ENCODE measurements at regions not wholly inside any gene's neighbourhood (a gene's known extent, or its start where the extent isn't known, plus 50 kb on each side); places are given as distances from the start of the nearest gene placed in this dataset.
"Not testable (repeated sequence)": the region's sequence is repeated elsewhere in the genome, so short reads cannot be mapped to it uniquely, and the experiment has no call there.

DNA sequence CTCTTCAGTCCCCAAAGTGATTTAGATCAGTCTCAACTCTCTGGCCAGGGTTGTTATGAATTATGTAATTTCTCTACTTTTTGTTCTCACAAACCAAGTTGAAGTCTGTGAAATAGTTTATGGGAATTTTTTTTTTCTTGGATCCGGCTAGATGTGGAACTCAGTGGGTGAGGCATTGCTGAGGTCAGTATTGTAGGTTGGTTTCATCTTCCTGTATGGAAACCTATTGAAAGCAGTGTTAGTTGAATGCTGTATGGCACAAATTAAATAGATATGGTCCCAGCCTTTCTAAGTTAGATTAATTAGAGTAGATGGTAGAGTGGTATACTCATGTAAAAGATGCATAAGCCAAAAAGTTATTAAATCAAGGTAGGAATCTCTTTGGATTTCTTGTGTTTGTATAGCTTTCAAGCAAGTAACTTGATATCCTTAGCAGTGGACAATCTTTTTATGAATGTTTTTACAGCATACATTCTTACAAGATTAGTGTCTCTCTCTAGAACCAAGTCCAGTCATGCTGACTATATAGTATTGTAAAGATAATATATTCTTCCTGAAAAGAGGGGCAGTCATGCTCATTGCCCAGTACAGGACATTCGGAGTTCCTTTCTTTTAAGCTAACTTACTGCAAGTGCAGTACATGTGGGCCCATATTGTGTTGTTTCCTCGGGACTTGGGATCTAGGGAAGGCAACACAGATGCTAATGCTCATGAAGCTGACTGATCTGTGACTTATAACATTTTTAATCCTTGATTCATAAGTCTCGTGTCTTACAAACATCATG is 2541.1 kb downstream of the PCDH9 start:
- DNase-seq (ENCODE audit: low read depth, low spot score) = no peak

DNA sequence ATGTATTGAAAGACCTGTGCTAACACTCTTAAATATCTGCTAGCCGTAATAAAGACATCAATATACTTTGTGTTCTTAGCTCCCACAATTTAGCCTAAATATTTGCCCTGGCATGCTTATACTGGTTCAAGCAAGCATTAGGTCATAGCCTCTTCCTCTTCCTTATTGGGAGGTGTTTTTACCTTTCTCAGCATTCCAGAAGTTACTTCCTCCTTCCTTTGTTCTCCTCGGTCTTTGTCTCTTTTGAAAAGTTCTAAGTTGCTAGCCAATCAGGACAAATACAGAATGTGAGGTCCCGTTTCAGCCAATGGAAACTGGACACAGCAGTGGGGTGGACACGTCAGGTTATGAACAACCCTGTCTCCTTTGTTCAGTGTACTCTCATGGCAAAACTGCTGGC is 2543.6 kb downstream of the PCDH9 start:
- DNase-seq (ENCODE audit: low read depth, low spot score) = not testable (repeated sequence)

DNA sequence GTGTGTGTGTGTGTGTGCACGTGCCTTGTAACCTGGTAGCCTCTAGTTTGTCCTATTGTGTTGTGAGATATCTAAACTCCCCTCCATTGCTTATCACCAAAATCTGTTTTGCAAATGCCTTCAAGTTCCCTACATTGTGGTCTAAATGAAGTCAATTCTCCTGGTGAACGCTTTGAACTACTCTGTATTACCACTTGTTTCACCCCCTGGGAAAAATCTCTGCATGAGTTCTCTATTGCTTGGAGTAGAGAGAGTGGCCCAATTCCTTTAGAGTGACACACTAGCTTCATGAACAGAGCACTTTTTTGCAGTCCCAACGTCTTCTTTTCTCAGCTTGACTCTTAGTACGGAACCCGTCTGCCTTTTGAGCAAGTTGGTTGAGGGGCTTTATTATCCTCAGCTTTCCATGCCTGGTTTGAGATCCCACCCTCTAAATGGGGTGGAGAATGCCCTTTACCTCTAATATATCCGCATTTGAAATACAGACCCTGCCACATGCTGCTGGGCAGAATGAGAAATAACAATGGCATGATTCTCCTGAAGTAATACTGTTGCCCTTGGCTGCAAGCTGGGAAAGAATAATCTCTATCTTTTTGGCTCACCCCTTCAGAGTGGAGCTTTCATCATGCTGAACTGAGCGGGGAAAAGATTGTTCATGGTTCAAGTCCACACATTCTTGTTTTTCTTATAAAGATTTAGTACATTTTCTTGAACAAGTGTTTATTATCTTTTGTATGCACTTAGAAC is 2545.3 kb downstream of the PCDH9 start:
- no peak for DNase-seq (ENCODE audit: low read depth, low spot score)

GRCh38 chr13:64684108-64684507 is 2546.0 kb downstream of the PCDH9 start:
- no peak for DNase-seq (ENCODE audit: low read depth, low spot score)

GRCh38 chr13:64680739-64681138 is 2549.4 kb downstream of the PCDH9 start:
- no peak for DNase-seq (ENCODE audit: low read depth, low spot score)

- DNase-seq (ENCODE audit: low read depth, low spot score) = no peak
Observed at GRCh38 chr13:64675255-64675892, 2554.8 kb downstream of the PCDH9 start.

DNA sequence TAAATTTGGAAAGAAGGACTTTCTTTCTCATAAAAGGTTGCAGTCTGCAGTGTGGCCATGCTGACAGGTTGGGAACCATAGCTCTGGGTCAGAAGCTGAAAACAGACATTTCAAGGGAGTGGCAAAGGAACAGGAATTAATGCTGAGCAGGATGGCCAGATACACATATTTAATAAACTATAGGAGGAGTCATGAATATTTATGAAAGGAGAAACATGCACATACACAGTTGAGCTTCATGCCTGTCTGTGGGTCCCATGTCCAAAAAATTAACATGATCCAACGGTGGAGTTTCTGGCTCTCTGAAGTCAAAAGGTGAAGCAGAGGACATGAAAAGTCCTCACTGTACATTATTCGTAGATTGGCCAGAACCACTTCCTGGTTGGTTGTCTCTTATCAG is 2556.0 kb downstream of the PCDH9 start:
- no peak for DNase-seq (ENCODE audit: low read depth, low spot score)

- DNase-seq (ENCODE audit: low read depth, low spot score) = no peak
Observed at GRCh38 chr13:64672751-64673150, 2557.4 kb downstream of the PCDH9 start.

DNA sequence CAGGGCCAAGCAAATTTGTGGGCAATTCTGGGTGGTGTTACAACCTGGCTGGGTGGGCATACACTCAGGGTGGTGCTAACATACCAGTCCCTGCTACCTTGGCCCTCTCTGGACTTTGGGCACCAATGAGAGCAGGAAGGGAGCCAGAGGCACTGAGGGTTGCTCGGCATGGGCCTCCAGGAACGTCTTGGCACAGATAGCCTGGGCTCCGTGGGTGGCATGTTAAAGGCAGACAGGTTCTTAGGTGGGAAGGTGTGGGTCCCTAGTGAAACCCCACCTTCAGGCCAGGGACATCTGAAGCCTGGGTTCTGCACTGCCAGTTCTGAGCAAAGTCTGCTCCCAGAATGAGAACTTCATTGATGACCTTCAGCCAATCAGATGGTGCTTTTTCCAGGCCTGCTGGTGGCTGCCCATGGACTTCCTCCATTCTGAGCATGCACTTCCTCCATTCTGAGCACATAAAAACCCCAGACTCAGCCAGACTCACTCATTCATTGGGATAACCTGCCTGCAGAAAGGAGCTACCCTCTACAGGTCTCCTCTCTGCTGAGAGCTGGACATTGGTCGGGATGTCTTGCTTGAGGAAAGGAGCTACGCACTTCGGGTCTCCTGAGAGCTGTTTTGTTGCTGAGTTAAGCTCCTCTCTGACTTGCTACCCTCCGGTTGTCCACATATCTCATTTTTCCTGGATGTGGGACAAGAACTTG is 2567.1 kb downstream of the PCDH9 start:
- DNase-seq (ENCODE audit: low read depth, low spot score) = no peak

- no peak for DNase-seq (ENCODE audit: low read depth, low spot score)
Observed at GRCh38 chr13:64648293-64648692, 2581.8 kb downstream of the PCDH9 start.

- DNase-seq (ENCODE audit: low read depth, low spot score) = no peak
Observed at GRCh38 chr13:64643066-64643465, 2587.1 kb downstream of the PCDH9 start.

DNA sequence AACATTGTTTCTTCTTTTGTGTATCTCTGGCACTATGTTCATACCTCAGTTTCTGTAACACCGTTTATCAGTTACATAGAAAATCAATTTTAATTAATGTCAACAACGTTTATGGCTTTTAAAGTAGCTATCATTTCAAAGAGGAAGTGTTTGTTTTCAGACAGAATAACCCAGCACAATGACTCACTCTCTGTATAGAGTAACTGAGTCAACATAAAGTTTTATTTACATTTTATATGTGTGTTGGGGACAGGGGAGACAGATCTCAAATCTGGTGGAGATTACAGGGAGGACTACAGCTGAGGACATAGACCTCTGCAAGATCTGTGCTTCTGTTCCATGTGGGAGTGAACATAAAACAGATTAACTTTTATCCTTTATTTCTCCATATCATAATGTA is 2590.1 kb downstream of the PCDH9 start:
- no peak for DNase-seq (ENCODE audit: low read depth, low spot score)

DNA sequence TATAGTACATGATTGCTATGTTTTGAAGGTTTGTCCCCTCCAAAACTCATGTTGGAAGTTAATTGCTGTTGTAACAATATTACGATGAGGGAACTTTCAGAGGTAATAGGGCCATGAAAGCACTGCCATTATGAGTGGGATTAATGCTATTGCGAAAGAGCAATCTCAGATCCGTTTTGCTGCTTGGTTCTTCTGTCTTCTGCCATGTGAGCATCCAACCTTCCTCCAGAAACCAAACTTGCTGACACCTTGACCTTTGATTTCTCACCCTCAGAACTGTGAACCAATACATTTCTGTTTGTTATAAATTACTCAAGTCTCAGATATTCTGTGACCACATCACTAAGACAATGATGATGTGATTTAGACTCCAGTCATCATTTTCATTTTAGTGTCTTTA is 2590.9 kb downstream of the PCDH9 start:
- DNase-seq (ENCODE audit: low read depth, low spot score) = no peak

GRCh38 chr13:64633948-64634347 is 2596.2 kb downstream of the PCDH9 start:
- DNase-seq (ENCODE audit: low read depth, low spot score) = no peak

DNA sequence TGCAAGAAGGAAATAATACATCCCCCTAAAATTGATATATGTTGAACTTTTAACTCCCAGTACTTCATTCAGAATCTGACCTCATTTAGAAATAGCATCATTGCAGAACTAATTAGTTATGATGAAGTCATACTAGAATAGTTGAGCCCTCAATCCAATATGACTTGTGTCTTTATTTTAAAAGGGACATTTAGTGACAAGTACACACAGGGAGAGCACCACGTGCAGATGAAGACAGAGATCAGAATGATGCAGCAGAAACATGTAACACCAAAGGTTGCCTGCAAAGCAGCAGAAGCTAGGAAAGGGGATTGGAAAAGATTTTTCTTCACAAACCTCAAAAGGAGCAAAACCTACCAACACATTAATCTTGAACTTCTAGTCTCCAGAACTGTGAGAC is 2602.5 kb downstream of the PCDH9 start:
- no peak for DNase-seq (ENCODE audit: low read depth, low spot score)

DNA sequence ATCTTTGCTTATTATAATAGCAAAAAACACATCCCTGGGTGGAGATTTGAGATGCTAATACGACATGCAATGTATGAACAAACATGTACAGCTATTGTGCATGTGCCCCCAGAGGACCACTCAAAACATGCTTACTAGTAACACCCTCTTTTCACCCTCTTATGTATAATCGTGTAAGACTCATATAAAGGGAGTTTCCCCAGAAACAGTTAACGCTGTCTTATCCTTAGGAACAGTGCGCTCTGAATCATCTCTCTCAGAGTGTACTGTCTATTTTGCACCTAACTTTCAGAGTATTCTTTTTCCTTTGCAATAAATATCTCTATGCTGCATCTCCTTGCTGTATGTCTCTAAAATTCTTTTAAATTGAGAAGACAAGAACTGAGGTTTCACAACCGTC is 2604.0 kb downstream of the PCDH9 start:
- no peak for DNase-seq (ENCODE audit: low read depth, low spot score)

DNA sequence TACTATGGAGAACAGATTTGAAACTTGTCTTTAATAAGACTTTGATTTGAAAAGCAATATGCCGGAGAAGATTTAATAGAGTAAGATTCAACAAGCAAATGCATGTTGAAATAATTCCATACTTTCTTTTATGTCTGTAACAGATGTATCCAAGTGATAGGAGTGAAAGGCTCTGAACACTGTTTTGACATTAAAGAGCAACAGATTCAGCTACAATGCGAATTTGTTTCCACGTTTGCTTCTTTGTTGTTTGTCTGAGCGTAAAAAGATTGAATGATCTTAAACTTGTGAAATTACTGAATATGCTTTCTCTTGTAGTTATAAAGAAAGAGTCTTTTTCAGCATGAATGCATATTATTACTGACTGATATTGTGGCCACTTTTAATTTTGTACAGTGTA is 2612.9 kb downstream of the PCDH9 start:
- no peak for DNase-seq (ENCODE audit: low read depth, low spot score)

DNA sequence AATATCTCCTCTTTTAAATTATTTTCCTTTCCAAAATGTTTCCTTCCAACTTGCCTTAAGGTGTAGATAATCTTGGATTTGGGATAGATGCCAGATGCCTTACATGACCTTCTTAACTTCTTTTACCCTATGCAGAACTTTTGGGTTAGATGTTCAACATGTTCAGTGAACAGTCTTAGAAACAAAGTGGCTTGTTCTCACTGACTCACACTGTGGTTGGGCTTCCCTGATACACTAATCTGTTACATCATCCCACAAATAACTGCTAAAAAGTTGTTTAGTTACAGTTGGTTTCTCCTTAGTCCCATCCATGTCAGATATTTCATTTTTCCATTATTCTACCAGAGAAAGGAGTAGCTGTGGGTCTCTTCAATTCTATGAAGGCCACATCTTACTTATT is 2638.2 kb downstream of the PCDH9 start:
- no peak for DNase-seq (ENCODE audit: low read depth, low spot score)

DNA sequence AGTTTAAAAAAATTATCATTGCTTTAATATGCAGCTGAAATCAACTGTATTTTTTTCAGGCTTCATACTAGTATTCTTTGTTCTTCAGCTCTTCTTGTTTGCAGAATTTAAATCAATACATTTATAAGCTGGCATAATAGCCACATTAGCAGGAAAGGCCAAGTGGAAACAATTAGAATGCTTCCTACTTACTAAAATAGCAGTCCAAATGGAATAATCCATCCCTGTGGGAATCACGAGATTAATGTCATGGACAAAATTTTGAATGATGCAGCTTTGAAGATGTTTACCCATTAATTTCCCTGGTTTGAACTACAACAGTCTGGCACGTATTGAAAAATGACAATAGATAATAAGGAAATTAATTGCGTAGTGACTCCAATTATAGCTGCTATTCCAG is 2650.8 kb downstream of the PCDH9 start:
- no peak for DNase-seq (ENCODE audit: low read depth, low spot score)

DNA sequence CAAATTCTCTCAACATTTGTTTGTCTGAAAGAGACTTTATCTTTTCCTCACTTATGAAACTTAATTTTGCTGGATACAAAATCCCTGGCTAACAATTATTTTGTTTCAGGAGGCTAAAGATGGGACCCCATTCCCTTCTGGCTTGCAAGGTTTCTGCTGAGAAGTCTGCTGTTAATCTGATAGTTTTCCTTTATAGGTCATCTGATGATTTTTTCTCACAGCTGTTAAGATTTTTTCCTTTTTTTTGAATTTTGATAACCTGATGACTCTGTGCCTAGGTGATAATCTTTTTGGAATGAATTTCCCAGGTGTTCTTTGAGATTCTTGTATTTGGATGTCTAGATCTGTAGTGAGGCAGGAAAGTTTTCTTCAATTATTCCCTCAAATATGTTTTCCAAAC is 2661.4 kb downstream of the PCDH9 start:
- DNase-seq (ENCODE audit: low read depth, low spot score) = no peak

DNA sequence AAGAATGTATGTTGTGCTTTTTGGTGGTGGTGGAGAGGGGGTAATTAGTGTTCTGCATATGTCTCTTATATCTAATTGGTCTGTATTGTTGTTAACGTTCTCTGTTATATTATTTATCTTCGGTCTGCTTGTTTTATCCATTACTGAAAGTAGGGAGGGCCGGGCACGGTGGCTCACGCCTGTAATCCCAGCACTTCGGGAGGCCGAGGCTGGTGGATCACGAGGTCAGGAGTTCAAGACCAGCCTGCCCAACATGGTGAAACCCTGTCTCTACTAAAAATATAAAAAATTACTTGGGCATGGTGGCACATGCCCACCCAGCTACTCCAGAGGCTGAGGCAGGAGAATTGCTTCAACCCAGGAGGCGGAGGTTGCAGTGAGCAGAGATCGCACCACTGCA is 2672.1 kb downstream of the PCDH9 start:
- not testable (repeated sequence) for DNase-seq (ENCODE audit: low read depth, low spot score)

GRCh38 chr13:64556376-64556775 is 2673.8 kb downstream of the PCDH9 start:
- DNase-seq (ENCODE audit: low read depth, low spot score) = no peak

Data from brain pericyte (primary cell).